Calu3 (cell line): ENCODE measurements at regions not wholly inside any gene's neighbourhood (a gene's known extent, or its start where the extent isn't known, plus 50 kb on each side); places are given as distances from the start of the nearest gene placed in this dataset.
"Not testable (repeated sequence)": the region's sequence is repeated elsewhere in the genome, so short reads cannot be mapped to it uniquely, and the experiment has no call there.

Experiments
- BruUV-seq: library from RNA; stranded (reverse); fragments of 400-500 nt; replicated peaks from 2 replicates; lab custom pipeline; 2021; lab: Mats Ljungman, UMichigan
- CTCF ChIA-PET: fragments of 300-600 bp; sonication (Branson Sonifier 250); formaldehyde crosslinking; loops from one replicate; lab custom pipeline; 2022; ENCODE audit warnings: antibody characterized with exemption; lab: Charles Lee
- DNase-seq: peaks from one replicate; pipeline ENCODE4 v3.0.0; 2022
- H3K27ac Mint-ChIP-seq: one replicate; pipeline ENCODE4 v1.8.0; 2022; ENCODE audit warnings: mixed read lengths; ENCODE audit not compliant: unreplicated experiment
- H3K27me3 Mint-ChIP-seq: one replicate; pipeline ENCODE4 v1.8.0; 2022; ENCODE audit warnings: mixed read lengths; ENCODE audit not compliant: unreplicated experiment
- H3K36me3 Mint-ChIP-seq: one replicate; pipeline ENCODE4 v1.8.0; 2022; ENCODE audit warnings: mild to moderate bottlenecking, moderate library complexity, mixed read lengths; ENCODE audit not compliant: insufficient read depth, unreplicated experiment
- H3K4me1 Mint-ChIP-seq: one replicate; pipeline ENCODE4 v1.8.0; 2022; ENCODE audit warnings: mild to moderate bottlenecking, low read depth, mixed read lengths; ENCODE audit not compliant: unreplicated experiment
- H3K4me3 Mint-ChIP-seq: one replicate; pipeline ENCODE4 v1.8.0; 2022; ENCODE audit warnings: mild to moderate bottlenecking, low read depth, moderate library complexity, mixed read lengths; ENCODE audit not compliant: unreplicated experiment
- H3K9me3 Mint-ChIP-seq: one replicate; pipeline ENCODE4 v1.8.0; 2022; ENCODE audit warnings: low read depth, mixed read lengths; ENCODE audit not compliant: unreplicated experiment
- intact Hi-C: fragments of 100-400 bp; cut with micrococcal nuclease; formaldehyde crosslinking; loops from one replicate; pipeline ENCODE4 v1.10.0; 2022; ENCODE audit not compliant: unreplicated experiment
- TF ChIP-seq, protein P1 (sequence below): fragments of 200-600 bp; IDR thresholded peaks from one replicate; pipeline ENCODE4 v1.8.0; 2022; ENCODE audit warnings: antibody characterized with exemption; ENCODE audit not compliant: unreplicated experiment

DNA sequence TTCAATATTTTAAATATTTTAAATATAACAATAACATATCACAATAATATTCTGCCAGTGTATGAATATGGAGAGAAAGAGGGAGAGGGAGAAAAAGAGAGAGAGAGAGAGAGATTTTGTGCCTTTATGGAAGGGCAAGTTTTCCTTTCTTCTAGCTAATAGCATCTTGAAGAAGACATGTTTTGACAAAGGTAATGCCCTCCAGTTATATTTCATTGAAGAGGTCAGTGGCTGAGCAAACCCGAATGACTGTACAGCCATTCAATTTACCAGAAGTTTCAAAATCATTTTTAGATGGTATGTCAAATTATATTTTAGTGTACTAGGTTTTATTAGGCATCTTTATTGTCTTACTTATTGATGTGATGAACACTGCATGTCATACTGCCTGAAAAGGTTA lies 139.3 kb downstream of the EMB start:
- Mint-ChIP-seq H3K4me3 (no peak overlapping the region), H3K27ac (peak overlapping the region; percentile 97), H3K4me1 (peaks cover 36% of the 10 kb centered on the region), H3K36me3 (peaks cover 14% of the 10 kb centered on the region), H3K27me3 (no peaks in the 10 kb centered on the region), H3K9me3 (peaks cover 3% of the 10 kb centered on the region)
- TF ChIP-seq, protein P1, sequence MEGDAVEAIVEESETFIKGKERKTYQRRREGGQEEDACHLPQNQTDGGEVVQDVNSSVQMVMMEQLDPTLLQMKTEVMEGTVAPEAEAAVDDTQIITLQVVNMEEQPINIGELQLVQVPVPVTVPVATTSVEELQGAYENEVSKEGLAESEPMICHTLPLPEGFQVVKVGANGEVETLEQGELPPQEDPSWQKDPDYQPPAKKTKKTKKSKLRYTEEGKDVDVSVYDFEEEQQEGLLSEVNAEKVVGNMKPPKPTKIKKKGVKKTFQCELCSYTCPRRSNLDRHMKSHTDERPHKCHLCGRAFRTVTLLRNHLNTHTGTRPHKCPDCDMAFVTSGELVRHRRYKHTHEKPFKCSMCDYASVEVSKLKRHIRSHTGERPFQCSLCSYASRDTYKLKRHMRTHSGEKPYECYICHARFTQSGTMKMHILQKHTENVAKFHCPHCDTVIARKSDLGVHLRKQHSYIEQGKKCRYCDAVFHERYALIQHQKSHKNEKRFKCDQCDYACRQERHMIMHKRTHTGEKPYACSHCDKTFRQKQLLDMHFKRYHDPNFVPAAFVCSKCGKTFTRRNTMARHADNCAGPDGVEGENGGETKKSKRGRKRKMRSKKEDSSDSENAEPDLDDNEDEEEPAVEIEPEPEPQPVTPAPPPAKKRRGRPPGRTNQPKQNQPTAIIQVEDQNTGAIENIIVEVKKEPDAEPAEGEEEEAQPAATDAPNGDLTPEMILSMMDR, result no peak
- CTCF ChIA-PET, result no interaction called here
- DNase-seq, result no peak
- no TSS peak for BruUV-seq
- intact Hi-C loops, result no loop called here

DNA sequence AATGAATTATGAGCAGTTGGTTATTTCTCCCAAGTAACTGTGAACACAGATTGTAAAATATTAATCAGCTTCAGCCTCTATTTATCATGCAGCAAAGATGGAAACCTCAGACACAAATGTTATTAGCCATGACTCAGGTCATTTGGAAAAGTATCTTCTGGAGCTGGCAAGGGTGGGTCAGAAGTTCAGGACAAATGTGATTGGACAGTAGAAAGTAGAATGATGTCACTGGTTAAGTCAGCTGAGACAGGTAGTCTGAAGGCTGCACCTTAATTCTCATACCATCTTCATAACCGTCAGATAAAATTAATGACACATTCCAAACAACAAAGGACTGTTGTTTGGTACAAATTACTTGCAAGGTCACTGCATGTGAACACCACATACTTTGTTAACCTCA lies 140.2 kb downstream of the EMB start:
- peaks cover 3% of the 10 kb centered on the region for H3K9me3 Mint-ChIP-seq

DNA sequence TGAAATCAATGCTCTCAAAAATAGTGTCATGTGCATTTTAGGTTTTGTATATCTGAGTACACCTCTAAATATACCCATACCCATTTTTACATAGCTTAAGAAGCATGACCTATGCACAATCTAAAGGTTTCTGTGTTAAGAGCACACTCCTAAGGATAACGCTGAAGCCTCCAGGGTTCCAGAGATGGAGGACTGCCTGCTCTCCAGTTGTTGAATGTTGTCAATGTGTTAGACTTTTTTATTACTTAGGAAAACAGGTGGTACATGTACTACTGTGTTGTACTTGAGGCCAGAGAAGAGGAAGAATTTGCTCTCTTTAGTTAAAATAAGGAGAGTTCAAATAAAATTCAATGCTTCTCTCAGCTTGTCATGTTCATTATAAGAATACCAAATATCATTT lies 141.2 kb downstream of the EMB start:
- CTCF ChIA-PET, result no interaction called here
- H3K4me1 Mint-ChIP-seq, result peaks cover 36% of the 10 kb centered on the region
- no peak overlapping the region for H3K4me3 Mint-ChIP-seq
- intact Hi-C loops, result no loop called here
- H3K27me3 Mint-ChIP-seq, result no peaks in the 10 kb centered on the region
- DNase-seq, result no peak
- no TSS peak for BruUV-seq
- peaks cover 14% of the 10 kb centered on the region for H3K36me3 Mint-ChIP-seq
- peaks cover 9% of the 10 kb centered on the region for H3K9me3 Mint-ChIP-seq
- H3K27ac Mint-ChIP-seq, result peak overlapping the region; percentile 97
- TF ChIP-seq, protein P1, result no peak

More for the DNA sequence above, 140.2 kb downstream of the EMB start:
- TF ChIP-seq, protein P1, result no peak
- no TSS peak for BruUV-seq
- Mint-ChIP-seq H3K27me3 (no peaks in the 10 kb centered on the region), H3K27ac (peak overlapping the region; percentile 97), H3K4me1 (peaks cover 36% of the 10 kb centered on the region), H3K36me3 (peaks cover 14% of the 10 kb centered on the region), H3K4me3 (peak overlapping the region; percentile 39)
- intact Hi-C loops, result no loop called here
- CTCF ChIA-PET, result no interaction called here
- DNase-seq, result peak; percentile 50

DNA sequence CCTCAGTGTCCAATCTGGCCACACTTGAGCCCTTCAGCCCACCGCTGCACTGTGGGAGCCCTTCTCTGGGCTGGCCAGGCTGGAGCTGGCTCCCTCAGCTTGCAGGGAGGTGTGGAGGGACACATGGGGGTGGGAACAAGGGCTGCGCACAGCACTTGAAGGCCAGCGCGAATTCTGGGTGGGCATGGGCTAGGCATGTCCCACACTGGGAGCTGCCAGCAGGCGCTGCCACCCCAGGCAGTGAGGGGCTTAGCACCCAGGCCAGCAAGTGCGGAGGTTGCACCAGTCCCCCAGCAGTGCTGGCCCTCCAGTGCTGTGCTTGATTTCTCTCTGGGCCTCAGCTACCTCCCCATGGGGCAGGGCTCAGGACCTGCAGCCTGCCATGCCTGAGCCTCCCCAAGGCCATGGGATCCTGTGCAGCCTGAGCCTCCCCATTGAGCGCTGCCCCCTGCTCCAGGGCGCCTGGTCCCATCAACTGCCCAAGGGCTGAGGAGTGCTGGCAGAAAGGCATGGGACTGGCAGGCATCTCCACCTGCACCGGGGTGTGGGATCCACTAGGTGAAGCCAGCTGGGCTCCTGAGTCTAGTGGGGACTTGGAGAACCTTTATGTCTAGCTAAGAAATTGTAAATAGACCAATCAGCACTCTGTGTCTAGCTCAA lies 148.2 kb downstream of the EMB start:
- TF ChIP-seq, protein P1, result no peak
- no peak for DNase-seq
- no peaks in the 10 kb centered on the region for H3K4me1 Mint-ChIP-seq
- no TSS peak for BruUV-seq
- intact Hi-C loops, result no loop called here
- H3K27ac Mint-ChIP-seq, result no peak overlapping the region
- no peak overlapping the region for H3K4me3 Mint-ChIP-seq
- H3K9me3 Mint-ChIP-seq, result peaks cover 11% of the 10 kb centered on the region
- no peaks in the 10 kb centered on the region for H3K27me3 Mint-ChIP-seq
- no peaks in the 10 kb centered on the region for H3K36me3 Mint-ChIP-seq
- CTCF ChIA-PET, result no interaction called here

DNA sequence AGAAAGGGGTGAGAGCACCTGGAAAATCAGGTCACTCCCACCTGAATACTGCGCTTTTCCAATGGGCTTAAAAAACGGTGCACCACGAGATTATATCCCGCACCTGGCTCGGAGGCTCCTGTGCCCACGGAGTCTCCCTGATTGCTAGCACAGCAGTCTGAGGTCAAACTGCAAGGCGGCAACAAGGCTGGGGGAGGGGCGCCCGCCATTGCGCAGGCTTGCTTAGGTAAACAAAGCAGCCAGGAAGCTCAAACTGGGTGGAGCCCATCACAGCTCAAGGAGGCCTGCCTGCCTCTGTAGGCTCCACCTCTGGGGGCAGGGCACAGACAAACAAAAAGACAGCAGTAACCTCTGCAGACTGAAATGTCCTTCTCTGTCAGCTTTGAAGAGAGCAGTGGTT lies 160.6 kb downstream of the EMB start:
- H3K4me1 Mint-ChIP-seq, DNase-seq, H3K27ac Mint-ChIP-seq, H3K27me3 Mint-ChIP-seq, H3K4me3 Mint-ChIP-seq, intact Hi-C loops, CTCF ChIA-PET, H3K36me3 Mint-ChIP-seq, BruUV-seq: not testable (repeated sequence)
- peaks cover 11% of the 10 kb centered on the region for H3K9me3 Mint-ChIP-seq
